Activated CD8-positive, alpha-beta memory T cell treated with anti-CD3 and anti-CD28 coated beads, Interleukin-2, amount 50 U/mL, for 4 hours (primary cell): ENCODE measurements at regions not wholly inside any gene's neighbourhood (a gene's known extent, or its start where the extent isn't known, plus 50 kb on each side); places are given as distances from the start of the nearest gene placed in this dataset.
"Not testable (repeated sequence)": the region's sequence is repeated elsewhere in the genome, so short reads cannot be mapped to it uniquely, and the experiment has no call there.

ENCODE experiments used
- DNase-seq: peaks from one replicate; pipeline ENCODE4 v3.0.0-alpha.2; 2020

DNA sequence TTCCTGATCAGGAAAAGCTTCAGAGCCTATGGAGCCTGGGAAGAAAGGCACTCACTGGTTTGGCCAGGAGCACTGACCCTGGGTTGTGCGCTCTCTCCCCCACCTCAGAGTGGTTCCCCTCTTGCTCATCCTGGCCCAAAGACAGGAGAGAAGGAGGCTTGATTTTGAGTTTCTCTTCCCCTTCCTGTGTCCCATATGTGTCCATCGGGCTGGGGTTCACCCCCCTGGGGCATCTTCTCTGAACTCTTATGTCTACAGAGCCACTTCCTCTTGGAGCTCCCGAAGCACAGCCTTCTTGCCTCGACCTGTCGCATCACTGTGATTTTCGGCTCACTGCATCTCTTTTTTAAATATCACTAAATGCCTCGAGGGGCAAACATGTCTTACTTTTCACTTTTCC is 692.3 kb downstream of the RNF144A start:
- no peak for DNase-seq

DNA sequence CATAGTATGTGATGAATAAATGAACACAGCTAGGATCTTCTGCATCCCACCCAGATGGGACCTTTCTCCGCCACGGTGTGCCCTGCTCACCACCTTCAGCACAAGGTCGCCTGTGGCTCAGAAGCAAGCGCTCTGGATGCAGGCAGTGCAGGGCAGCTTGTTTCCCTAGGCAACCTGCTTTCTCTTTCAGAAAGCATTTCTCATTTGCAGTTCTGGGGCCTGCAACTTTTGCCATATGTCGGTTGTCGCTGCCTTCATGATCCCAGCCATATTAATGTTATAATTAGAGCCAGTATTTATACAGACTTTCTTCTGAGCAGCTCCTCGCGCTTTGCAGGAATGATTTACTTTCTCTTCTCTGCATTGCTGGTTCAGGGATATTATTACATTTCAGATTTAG is 692.8 kb downstream of the RNF144A start:
- DNase-seq = no peak

DNA sequence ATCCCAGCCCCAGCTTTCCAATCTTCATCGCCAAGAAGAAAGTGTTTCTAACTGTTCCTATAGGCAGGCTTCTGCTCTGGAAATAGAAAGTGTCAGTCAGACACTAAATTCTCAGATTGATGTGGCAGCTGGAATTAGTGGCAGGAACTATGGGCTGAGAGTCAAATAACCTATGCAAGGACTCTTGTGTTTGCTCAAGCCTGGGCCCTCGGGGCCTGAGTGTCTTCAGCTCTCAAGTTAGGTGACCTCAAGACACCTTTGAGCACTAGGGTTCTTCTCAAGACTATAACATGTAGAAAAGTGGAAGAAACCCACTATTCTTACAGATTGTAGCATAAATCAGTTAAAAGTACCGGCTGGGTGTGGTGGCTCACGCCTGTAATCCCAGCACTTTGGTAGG is 694.5 kb downstream of the RNF144A start:
- DNase-seq = no peak

GRCh38 chr2:7612969-7613368 is 695.8 kb downstream of the RNF144A start:
- no peak for DNase-seq

GRCh38 chr2:7613831-7614230 is 696.6 kb downstream of the RNF144A start:
- DNase-seq = no peak

DNA sequence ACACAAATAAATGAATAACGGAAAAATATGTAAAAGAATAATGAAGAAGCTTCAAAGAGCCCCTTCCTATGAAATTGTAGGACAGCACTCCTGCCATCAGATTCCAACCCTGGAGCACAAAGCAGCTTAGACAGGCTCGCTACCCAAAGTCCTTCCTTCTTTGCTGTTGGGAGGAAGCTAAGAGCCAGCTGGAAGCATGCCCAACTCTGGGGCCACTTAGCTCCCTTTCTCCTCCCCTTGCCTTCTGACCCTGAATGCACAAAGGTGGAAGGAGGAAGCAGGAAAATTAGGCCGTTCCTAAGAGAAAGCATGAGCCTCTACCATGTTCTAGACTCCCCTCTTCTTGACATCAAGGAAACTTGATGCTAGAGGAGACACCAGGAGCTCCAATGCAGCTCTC is 700.8 kb downstream of the RNF144A start:
- DNase-seq = no peak

DNA sequence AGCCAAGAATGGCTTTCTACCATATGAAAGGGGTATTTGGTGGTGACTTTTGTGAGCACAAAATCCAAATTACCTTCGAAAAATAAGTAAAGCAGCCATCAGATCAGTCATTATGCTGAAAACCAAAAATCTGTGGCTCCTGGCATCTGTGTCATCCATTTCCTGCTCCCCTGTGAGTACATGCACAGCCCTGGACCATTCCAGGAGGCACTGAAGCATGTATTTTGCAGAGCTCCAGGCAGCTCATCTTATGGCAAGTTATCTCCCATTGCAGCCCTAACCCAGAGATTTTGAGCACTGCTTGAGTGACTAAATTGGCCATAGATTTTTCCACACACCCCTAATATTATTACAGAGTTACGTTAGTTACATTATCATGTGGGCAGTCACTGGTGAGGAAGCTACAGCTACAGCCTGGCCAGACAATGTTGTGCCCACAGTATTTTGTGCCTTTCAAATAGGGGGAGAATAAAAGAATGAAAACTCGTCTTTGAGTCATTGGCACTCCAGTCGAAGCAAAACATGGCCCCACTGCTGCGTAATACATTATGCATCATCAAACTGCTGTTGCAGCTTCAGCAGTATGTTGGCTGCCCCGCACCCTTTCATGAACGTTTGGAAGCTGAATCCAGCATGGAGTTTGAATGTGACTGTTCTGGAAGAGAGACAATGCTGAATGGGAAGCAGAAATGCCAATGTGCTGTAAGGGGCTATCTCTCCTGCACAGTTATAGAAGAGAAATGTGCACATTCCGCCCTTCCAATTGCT is 702.2 kb downstream of the RNF144A start:
- DNase-seq = no peak

GRCh38 chr2:7620255-7620654 is 703.0 kb downstream of the RNF144A start:
- DNase-seq = no peak

DNA sequence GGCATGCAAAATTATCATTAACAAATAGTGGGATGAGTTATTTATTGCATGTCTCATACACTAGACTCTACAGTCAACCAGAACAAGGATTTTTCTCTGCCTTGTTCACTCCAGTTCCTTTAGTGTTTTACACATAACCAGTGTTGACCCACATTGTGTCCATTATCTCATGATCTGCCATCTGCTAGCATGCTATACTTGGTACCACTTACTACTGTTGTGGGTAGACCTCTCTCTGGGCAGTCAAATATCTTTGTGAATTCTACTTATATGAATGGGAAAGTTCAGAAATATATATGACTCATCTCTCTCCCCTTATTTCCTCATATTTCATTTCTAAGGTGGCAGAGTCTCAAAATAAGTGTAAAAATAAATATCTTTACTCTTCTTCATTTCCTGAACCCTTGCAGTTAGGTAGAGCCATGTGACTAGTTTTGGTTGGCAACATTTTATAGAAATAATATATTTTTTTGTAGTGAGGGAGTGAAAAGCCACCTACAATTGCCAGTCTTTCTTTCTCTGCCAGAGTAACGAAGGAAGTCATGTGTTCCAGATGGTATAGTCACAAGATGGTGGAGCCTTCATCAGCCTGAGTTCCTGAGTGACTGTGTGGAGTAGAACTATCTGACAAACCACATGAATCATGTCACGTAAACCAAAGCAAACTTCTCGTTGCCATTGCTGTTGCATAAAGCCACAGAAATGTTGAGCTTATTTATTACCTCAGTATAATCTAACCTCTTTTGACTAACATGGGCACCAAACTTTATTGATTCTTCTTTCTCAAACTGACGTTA is 704.0 kb downstream of the RNF144A start:
- DNase-seq = no peak

DNA sequence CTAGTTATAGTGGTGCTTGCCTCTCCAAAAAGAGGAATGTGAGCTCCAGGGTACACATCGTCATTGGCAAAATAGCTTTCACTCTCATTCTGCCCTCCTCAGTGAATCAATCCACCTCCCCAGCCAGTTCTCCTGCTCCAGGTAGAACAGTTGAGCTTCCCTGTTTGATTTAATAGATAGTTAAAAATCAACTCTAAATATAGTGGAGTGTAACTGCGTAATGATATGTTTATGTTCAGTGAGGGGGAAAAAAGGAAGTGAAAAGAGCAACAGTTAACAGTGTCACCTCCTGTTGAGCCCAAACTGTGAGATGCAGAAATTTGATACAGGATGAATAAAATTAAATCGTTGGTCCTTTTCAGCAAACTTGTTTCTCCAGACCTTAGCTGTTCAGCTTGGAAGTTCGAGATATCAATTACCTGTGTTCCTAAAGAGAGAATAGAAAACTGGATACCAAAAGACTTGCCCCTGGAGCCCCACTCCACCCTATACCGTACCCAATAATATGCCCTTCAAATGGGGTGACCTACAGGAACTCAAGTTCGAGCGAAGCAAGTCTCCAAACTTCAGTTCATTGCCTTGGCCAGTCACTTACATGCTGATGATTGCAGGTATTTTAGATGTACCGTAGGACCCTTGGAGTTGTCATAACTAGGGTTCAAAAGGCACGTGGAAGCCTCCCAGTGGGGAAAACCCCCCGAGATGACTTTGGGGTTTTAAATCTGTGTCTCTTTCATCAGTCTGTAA is 708.4 kb downstream of the RNF144A start:
- DNase-seq = no peak

DNA sequence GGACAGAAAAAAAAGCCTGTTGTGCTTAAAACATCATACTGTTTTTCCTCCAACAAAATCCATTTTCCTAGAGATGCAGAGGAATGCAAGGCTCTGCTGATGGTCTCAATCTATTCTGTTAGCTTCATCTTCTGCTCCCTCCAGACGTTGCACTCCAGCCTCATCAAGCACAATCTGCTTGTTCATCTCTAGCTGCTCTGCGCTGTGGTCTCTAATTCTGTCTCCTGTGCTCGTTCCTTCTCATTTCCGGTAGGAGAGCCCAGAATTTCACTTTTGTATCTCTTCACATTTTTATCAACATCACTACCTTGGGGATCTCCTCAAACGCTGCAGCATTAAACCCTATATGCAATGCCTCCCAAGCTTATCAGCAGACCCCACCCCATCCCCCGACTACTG is 708.9 kb downstream of the RNF144A start:
- no peak for DNase-seq

DNA sequence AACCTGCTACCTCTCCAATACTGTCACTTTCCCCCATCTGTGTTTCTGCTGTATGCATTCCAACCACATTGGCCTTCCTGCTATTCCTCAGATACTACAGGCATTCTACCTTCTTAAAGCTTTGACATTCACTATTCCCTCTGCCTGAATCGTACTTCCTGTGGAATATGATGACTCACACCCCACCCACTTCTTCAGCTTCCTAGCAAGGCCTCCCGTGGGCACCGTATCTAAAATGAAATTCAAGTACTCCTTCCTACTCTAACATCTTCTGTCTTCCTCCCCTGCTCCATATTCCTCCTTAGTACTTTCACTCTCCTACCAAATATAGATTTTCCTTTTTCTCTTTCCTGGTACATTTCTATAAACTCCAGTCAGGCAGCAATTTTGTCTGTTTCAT is 710.4 kb downstream of the RNF144A start:
- no peak for DNase-seq

DNA sequence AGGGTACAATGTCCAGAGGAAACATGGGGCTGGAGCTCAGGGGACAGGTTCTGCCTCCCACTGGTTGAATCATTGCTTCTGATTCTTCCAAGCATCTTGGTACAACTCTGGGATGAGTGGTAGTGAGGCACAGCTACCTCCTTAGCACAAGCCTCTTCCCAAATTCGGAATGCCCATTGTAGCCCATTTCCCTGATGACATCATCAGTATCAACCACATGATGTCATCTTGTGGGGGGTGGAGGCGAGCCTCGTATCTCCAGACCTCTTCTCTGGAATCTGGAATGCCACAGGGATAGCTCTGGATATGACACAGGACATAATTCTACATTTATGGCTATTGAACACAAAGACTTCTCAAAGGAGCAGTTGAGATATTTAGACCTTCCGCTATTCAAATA is 715.2 kb downstream of the RNF144A start:
- no peak for DNase-seq

GRCh38 chr2:7633566-7634153 is 716.4 kb downstream of the RNF144A start:
- no peak for DNase-seq

GRCh38 chr2:7634409-7634808 is 717.2 kb downstream of the RNF144A start:
- DNase-seq = no peak

DNA sequence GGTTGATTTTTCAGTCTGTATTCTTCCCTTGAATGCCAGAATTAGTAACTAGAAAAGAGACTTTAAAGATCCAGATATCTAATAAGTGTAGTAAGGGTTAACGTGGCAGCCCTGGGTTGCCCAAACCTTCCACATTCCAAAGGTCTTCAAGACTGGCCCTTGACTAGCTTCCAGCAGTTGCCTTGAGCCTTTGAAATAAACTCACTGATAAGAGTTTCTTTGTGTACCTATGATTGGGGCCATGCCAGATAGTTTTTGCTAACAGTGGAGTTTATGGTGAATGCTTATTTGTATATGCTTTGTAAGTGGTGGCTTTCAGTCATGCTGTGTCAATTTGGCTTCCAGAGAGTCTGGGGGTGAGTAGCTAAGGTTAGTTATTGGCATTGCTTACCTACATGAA is 722.3 kb downstream of the RNF144A start:
- no peak for DNase-seq

DNA sequence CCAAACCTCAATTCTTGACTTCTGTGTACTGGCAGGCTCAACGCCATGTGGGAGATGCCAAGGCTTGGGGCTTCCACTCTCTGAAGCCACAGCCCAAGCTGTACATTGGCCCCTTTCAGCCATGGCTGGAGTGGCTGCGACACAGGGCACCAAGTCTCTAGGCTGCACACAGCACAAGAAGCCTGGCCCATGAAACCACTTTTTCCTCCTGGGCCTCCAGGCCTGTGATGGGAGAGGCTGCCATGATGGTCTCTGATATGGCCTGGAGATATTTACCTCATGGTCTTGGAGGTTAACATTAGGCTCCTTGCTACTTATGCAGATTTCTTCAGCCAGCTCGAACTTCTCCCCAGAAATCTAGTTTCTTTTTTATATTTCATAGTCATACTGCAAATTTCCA is 724.1 kb downstream of the RNF144A start:
- DNase-seq = not testable (repeated sequence)

- no peak for DNase-seq
These were observed 728.8 kb downstream of the RNF144A start for GRCh38 chr2:7646024-7646423.

DNA sequence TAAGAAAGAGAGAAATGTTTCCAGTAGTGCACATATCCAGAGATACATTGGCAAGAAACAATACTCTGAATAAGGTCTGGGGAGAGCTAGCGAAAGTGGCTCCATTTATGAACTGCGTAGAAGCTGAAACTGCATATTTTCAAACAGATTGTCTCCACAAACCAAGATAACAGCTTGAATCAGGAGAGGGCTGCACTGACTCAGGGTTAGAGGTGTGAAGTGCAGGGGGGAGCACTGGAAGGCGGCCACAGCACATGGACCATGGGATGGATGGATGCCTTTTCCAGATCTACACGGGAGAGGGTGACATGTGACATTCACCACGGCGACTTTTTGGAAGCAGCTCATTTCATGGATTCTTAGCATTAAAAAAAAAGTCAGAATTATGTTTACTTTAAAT is 729.4 kb downstream of the RNF144A start:
- no peak for DNase-seq

DNA sequence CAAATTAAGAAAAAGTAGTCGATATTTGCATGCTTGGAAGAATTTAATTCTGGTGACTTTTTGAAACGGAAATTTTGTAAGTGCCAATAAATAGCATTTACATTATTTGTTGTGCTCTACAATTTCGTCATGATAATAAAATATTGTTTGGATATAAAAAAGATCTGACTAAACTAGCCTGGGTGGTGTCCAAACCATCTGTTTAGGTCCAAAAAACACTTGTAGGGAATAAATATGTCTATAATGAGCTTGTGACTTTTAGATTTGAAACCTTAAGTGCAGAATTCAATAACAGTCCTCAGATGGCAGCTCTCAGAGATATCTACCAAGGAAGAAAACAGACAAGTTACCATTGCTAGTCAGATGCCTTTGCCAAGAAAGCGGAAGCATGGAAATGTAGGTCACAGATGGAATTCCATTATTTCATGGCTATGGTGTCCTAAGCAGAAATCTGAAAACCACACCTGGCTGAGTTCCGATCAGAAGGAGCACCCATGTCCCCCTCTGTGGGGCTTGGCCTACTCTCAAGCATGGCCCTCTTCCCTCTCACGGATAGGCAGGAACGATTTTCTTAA is 731.1 kb downstream of the RNF144A start:
- DNase-seq = no peak

GRCh38 chr2:7649461-7650228 is 732.4 kb downstream of the RNF144A start:
- no peak for DNase-seq

DNA sequence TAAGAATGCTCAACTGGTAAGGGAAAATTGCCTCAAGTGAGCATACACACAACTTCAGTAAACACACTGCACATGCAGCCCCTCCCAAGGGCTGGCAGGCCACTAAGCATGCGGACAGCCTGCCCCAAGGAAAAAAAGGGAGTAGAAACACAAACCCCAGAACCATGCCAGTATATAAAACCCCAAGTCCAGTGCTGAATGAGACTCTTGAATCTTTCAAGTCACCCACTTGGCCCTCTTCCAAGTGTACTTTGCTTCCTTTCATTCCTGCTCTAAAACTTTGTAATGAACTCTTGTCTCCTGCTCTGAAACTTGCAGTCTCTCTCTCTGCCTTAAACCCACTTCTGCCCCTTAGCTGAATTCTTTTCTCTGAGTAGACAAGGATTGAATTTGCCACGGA is 736.4 kb downstream of the RNF144A start:
- DNase-seq = no peak
